ENCODE measurements at regions not wholly inside any gene's neighbourhood (a gene's known extent, or its start where the extent isn't known, plus 50 kb on each side); places are given as distances from the start of the nearest gene placed in this dataset.

DNA sequence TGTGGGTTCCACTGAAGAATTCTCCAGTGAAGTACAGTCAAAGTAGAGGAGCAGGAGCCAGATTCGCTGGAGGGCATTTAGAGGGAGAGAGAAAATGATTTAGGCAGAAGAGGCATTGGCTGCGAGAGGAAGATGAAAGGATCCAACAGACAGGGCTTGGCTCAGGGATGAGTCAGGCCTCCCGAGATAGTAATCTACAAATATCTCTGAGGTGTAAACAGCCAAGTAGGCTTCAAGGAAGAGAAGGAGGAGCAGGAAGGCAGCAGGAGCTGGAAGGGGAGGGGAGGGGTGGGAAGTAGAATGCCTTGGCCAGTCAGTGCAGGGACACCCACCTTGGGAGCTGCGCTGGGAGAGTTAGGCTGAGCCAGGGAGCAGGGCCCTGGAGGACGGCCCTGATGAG lies 55.5 kb downstream of the PJA1 start:
- no peak for TF ChIP-seq TAF1 (IDR thresholded peaks at IDR 0.05; ENCODE audit: borderline replicate concordance, low read depth, low read length)
- TF ChIP-seq SP1 (IDR thresholded peaks at IDR 0.05; ENCODE audit: low read depth, low read length) = no peak
- no peak for TF ChIP-seq SRF (IDR thresholded peaks at IDR 0.05; ENCODE audit: low read depth in 2 of 2, low read length in 2 of 2)
- no peak for TF ChIP-seq EZH2 (IDR thresholded peaks at IDR 0.05; ENCODE audit: borderline replicate concordance, control insufficient read depth, low read depth, low read length)
- TF ChIP-seq, protein P1, sequence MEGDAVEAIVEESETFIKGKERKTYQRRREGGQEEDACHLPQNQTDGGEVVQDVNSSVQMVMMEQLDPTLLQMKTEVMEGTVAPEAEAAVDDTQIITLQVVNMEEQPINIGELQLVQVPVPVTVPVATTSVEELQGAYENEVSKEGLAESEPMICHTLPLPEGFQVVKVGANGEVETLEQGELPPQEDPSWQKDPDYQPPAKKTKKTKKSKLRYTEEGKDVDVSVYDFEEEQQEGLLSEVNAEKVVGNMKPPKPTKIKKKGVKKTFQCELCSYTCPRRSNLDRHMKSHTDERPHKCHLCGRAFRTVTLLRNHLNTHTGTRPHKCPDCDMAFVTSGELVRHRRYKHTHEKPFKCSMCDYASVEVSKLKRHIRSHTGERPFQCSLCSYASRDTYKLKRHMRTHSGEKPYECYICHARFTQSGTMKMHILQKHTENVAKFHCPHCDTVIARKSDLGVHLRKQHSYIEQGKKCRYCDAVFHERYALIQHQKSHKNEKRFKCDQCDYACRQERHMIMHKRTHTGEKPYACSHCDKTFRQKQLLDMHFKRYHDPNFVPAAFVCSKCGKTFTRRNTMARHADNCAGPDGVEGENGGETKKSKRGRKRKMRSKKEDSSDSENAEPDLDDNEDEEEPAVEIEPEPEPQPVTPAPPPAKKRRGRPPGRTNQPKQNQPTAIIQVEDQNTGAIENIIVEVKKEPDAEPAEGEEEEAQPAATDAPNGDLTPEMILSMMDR (IDR thresholded peaks at IDR 0.05 in 2 of 3, conservative IDR thresholded peaks at IDR 0.05 in 1 of 3; ENCODE audit: control insufficient read depth in 2 of 3, extremely low read depth in 1 of 3, insufficient read depth in 1 of 3, low read depth in 3 of 3, low read length in 3 of 3) = no peak
- no peak for TF ChIP-seq POLR2AphosphoS5 (IDR thresholded peaks at IDR 0.05; ENCODE audit: low read length)
- TF ChIP-seq CBX3 (IDR thresholded peaks at IDR 0.05; ENCODE audit: borderline replicate concordance, low read depth) = no peak
- TF ChIP-seq ZSCAN29 (IDR thresholded peaks at IDR 0.05) = no peak
- TF ChIP-seq TARDBP (IDR thresholded peaks at IDR 0.05; ENCODE audit: borderline replicate concordance) = no peak
- no peak for TF ChIP-seq JUND (IDR thresholded peaks at IDR 0.05; ENCODE audit: low read depth, low read length)
- TF ChIP-seq POLR2A (IDR thresholded peaks at IDR 0.05; ENCODE audit: low read depth, low read length) = no peak
- TF ChIP-seq YY1 (IDR thresholded peaks at IDR 0.05; ENCODE audit: low read depth, low read length) = no peak
- no peak for TF ChIP-seq KLF5 (IDR thresholded peaks at IDR 0.05; ENCODE audit: partially characterized antibody)
- no peak for TF ChIP-seq FOXM1 (IDR thresholded peaks at IDR 0.05; ENCODE audit: low read depth, low read length)

Measured in GM12878 (cell line).